ENCODE measurements at regions not wholly inside any gene's neighbourhood (a gene's known extent, or its start where the extent isn't known, plus 50 kb on each side); places are given as distances from the start of the nearest gene placed in this dataset.

DNA sequence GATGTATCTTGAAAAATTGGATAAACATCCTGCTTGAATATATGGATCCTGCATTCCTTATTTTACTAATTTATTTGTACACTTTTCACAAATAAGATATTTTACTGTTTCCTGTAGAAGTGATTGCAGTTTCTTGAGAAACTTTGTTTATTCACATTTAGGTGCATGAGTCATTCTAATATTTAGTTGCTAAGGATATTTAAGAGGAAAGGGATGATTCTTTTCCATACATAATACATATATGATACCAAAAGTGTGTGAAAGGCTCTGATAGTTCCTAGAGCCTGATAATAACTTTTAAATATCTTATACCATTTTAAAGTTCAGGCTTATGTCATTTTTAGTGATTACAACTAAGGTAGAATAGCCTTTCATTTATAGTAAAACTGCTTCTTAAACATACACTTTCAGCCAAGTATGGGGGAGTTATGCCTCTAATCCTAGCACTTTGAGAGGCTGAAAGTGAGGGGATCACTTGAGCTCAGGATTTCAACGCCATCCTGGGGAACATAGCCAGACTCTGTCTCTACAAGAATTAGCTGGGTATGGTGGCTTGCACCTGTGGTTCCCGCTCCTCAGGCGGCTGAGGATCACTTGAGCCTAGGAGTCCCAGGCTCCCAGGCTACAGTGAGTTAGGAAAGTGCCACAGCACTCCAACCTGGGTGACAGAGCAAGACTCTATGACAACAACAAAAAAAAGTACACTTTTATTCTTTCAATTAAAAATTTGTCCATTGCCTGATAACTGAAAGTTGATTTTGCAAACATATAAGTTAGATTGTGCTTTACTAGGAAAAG, 262.6 kb upstream of the LRIG3 start:
- H3K27ac Mint-ChIP-seq, result no peak overlapping the region
- H3K27me3 Mint-ChIP-seq, result no peaks in the 10 kb centered on the region
- H3K36me3 Mint-ChIP-seq, result no peaks in the 10 kb centered on the region
- no peaks in the 10 kb centered on the region for H3K4me1 Mint-ChIP-seq
- H3K9me3 Mint-ChIP-seq, result peaks cover 0 to 4% (median 3%) of the 10 kb centered on the region in 3 donors
- H3K4me3 Mint-ChIP-seq, result no peak overlapping the region

DNA sequence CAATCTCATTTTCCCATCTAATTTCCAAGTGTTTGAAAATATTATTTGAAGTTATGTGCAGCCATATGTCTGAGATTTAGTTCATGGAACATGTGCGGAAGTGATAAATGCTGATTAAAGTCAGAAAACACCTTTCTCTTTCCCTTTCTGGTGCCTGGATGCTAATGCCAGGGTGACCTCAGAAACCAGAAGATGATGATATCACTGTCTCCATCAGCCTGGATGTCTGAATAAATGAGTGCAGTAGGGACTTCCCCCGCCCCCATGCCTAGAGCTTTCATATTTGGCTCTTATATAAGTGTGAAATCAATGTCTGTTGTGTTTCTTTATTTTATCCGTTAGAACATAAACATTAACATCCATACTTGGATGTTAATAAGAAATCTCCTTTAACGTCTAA, 261.9 kb upstream of the LRIG3 start:
- Mint-ChIP-seq H3K27me3 (no peaks in the 10 kb centered on the region), H3K9me3 (peaks cover 3 to 7% (median 4%) of the 10 kb centered on the region in 3 donors), H3K4me1 (no peaks in the 10 kb centered on the region), H3K36me3 (no peaks in the 10 kb centered on the region), H3K4me3 (no peak overlapping the region), H3K27ac (no peak overlapping the region)

DNA sequence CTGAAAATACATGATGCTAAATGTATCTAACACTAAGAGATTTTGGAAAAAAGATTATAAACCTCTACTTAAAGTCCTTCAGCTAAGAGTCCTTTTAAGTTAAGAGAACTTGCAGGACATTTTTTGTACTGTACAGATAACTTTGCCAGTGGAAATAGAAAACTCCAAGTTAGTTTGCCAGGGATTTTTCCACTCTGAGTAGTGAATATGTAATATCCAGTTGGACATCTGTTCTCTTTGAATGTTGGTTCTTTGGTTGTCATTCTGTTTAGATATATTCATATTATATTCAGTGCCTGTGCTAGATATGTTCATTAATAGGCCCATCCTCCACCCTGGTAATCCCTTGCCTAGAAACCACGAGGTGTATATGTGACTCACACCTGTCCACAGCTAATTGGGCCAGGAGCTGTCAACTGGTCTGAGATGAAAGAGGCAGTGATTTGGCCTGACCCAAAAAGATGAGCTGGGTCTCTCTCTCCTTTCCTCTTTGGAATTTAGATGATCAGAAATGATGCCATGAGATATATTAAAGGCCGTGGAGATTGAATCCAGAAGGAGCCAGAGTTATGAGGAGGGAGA, 261.0 kb upstream of the LRIG3 start:
- Mint-ChIP-seq H3K4me3 (no peak overlapping the region), H3K27ac (no peak overlapping the region), H3K9me3 (peaks cover 4 to 7% (median 5%) of the 10 kb centered on the region in 3 donors), H3K36me3 (no peaks in the 10 kb centered on the region), H3K27me3 (no peaks in the 10 kb centered on the region), H3K4me1 (no peaks in the 10 kb centered on the region)

DNA sequence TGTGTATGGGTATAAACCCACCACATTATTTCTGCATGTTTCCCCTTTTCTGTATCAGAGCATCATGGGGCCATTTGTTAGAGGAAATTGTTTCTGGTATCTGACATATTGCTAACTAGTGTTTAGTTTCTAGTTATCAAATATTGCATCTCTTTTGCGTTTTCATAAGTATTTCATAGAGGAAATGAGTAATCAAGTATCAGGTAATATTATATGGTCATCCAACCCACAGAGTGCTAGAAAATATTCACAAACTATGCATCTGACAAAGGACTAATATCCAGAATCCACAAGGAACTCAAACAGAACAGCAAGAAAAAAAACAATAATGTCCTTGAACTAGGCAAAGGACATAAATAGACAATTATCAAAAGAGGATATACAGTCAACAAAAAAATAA, 258.9 kb upstream of the LRIG3 start:
- Mint-ChIP-seq H3K27ac (no peak overlapping the region), H3K36me3 (no peaks in the 10 kb centered on the region), H3K4me1 (no peaks in the 10 kb centered on the region), H3K4me3 (no peak overlapping the region), H3K9me3 (peaks cover 4 to 7% (median 4%) of the 10 kb centered on the region in 3 donors), H3K27me3 (no peaks in the 10 kb centered on the region)

DNA sequence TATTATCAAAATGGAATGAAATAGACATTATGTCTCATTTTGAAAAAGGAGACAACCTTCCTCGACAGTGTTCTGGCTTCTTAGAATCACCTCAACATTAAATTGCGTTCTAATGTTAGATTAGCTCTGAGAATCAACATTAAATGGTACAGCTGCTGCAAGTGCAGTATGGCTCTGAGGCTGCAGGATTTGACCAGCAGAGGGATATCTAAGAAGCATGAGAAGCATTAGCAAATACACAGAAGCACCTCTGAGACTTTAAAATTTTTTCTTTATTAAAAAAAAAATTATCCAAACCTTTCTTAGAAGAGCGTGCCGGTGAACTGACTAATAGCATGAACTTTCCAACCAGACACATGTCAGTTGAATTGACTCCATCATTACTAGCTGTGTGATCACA, 253.4 kb upstream of the LRIG3 start:
- H3K4me3 Mint-ChIP-seq, result no peak overlapping the region
- H3K36me3 Mint-ChIP-seq, result no peaks in the 10 kb centered on the region
- H3K27me3 Mint-ChIP-seq, result no peaks in the 10 kb centered on the region
- peaks cover 0 to 7% (median 4%) of the 10 kb centered on the region in 3 donors for H3K9me3 Mint-ChIP-seq
- no peaks in the 10 kb centered on the region for H3K4me1 Mint-ChIP-seq
- H3K27ac Mint-ChIP-seq, result no peak overlapping the region

DNA sequence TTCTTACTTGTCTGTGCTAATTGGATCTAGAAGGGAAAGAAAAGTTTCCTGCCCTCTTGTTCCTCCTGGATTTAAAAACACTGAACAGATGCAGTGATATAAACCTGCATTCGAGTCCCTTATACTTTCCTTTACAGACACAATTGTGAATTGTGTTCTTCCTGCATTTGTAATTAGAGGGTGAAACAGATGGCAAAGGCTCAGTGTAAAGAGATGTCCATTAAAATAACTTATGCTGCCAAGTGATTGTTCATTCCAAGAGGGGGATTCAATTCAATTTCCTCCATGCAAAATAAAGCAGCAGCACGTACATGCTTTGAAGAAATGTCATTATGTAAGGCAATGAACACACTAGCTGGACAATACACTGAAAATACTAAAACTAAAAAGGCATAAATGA, 248.3 kb upstream of the LRIG3 start:
- Mint-ChIP-seq H3K9me3 (no peaks in the 10 kb centered on the region), H3K27me3 (no peaks in the 10 kb centered on the region), H3K4me3 (no peak overlapping the region), H3K4me1 (no peaks in the 10 kb centered on the region), H3K27ac (no peak overlapping the region), H3K36me3 (no peaks in the 10 kb centered on the region)

DNA sequence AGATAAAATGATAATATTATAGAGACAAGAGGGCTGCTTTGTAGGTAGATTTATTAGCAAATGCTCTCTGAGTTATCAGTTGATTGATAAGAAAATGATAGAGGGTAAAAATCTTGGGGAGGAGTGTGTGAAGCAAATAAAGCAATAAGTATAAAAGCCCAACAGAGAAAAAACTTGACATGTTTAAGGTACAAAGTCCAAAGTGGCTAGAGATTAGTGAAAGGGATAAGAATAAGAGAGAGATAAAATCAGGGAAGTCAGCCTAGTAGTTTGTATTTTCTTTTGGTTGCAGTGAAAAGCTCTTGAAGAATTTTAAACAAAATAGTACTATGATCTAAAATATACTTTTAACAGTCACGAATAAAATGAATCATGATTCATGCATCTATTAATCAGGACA, 246.2 kb upstream of the LRIG3 start:
- Mint-ChIP-seq H3K27ac (no peak overlapping the region), H3K9me3 (peaks cover 0 to 2% (median 0%) of the 10 kb centered on the region in 3 donors), H3K4me1 (no peaks in the 10 kb centered on the region), H3K4me3 (no peak overlapping the region), H3K27me3 (no peaks in the 10 kb centered on the region), H3K36me3 (no peaks in the 10 kb centered on the region)

DNA sequence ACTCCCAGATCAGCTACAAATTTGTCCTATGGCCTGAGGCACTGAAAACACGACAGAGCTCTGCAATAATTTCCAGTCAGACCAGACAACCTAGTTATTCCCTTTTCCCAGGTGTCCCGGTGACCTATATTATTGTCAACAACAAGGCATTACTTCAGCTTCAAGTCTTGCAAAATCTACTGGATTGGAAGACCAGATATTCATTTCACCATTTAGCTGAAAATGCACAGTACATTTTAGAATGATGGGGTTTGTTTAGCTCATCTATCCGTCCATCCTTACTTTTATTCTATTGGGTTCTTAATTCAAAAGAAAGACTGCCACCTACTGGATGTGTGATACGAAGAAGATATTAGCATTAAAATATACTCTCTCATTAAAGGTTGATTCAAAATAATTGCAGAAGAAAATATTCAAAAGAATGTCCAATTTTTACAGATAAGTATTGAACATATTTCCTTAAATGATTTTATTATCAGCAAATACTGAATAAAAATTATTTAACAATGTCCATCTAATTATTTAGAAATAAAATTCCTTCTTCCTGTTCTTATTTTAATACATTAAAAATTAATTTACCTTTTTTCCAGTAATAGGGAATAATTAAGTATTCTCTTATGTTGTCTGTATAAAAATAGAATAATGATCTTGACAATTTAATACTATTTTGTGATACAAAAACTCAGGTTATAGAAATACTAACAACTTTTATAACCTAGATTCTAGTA, 244.9 kb upstream of the LRIG3 start:
- H3K4me3 Mint-ChIP-seq, result no peak overlapping the region
- H3K4me1 Mint-ChIP-seq, result no peaks in the 10 kb centered on the region
- H3K36me3 Mint-ChIP-seq, result no peaks in the 10 kb centered on the region
- peaks cover 0 to 2% (median 0%) of the 10 kb centered on the region in 3 donors for H3K9me3 Mint-ChIP-seq
- H3K27ac Mint-ChIP-seq, result no peak overlapping the region
- no peaks in the 10 kb centered on the region for H3K27me3 Mint-ChIP-seq

DNA sequence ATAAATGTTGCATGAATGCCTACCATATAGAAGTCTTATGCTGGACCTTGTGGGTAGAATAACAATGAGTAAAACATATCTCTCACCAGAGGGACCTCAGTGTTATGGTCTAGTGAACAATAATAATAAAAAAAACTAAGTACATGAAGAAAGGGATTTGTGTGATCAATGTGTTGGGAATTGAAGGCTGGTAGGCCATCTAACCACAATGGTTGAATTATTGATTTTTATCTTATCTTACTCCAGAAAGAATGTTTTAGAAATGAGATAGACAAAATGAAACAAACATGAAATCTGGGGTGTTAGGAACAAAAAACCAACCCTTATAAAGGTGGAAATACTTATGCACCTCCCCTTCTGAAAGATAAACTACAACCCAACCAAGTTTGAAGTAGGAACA, 243.9 kb upstream of the LRIG3 start:
- no peak overlapping the region for H3K27ac Mint-ChIP-seq
- H3K27me3 Mint-ChIP-seq, result no peaks in the 10 kb centered on the region
- H3K36me3 Mint-ChIP-seq, result no peaks in the 10 kb centered on the region
- peaks cover 0 to 2% (median 0%) of the 10 kb centered on the region in 3 donors for H3K9me3 Mint-ChIP-seq
- H3K4me1 Mint-ChIP-seq, result no peaks in the 10 kb centered on the region
- H3K4me3 Mint-ChIP-seq, result no peak overlapping the region

DNA sequence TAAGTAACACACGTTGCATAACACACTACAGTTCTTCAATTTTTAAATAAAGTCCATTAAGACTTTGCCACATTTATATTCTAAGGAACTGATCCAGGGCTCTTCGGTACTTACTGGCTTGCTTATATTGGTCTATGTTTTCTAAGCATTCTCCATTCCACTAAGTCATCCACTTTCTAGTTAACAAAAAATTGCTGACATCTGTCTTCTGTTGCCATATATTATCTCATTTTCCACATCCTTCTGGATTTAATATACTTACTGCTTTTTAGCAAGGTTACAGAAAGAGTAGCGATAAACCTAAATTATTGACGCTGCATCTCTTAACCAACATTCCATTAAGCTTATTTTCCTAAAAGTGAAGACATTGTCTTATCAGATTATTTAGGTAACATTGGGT, 238.4 kb upstream of the LRIG3 start:
- Mint-ChIP-seq H3K27me3 (no peaks in the 10 kb centered on the region), H3K9me3 (peaks cover 2 to 12% (median 3%) of the 10 kb centered on the region in 3 donors), H3K36me3 (no peaks in the 10 kb centered on the region), H3K27ac (no peak overlapping the region), H3K4me1 (no peaks in the 10 kb centered on the region), H3K4me3 (no peak overlapping the region)

DNA sequence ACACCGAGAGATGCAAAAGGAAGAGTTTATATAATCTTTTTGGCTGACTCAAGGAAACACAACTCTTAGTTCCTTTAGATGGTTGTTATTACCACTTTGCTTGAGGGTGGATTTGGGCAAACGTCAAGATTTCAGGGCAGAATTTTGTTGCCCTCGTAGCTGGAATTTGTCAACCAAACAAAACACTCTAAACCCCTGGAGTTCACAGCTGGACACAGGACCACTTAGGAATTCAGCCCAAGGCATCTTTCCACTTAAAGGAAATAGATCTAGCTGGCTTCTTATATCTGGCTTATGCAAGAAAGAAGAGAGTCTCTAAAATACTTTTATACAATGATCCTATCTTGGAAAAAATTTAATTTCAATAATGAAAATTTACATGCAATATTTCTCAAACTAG, 237.8 kb upstream of the LRIG3 start:
- Mint-ChIP-seq H3K27ac (no peak overlapping the region), H3K27me3 (no peaks in the 10 kb centered on the region), H3K9me3 (peaks cover 2 to 12% (median 3%) of the 10 kb centered on the region in 3 donors), H3K36me3 (no peaks in the 10 kb centered on the region), H3K4me3 (no peak overlapping the region), H3K4me1 (no peaks in the 10 kb centered on the region)

DNA sequence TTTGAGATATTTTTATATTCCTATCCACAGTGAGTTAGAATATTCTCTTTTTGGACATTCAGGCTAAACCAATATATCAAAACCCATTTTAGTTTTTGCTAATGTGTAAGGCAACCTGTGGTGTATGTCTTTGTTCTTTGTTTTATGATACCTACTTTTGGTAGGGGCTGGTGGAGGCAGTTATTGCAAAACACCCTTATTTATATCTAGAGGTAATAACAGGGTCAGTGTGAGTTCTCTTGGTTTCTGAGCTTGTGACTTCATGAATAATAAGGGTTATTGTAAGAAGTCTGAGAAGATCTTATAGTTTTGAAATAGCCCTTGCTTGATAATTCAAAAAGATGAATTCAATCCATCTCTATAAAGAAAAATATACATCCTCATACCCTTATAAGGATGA, 235.1 kb upstream of the LRIG3 start:
- Mint-ChIP-seq H3K9me3 (peaks cover 1 to 12% (median 2%) of the 10 kb centered on the region in 3 donors), H3K4me1 (no peaks in the 10 kb centered on the region), H3K36me3 (no peaks in the 10 kb centered on the region), H3K27ac (no peak overlapping the region), H3K4me3 (no peak overlapping the region), H3K27me3 (no peaks in the 10 kb centered on the region)

DNA sequence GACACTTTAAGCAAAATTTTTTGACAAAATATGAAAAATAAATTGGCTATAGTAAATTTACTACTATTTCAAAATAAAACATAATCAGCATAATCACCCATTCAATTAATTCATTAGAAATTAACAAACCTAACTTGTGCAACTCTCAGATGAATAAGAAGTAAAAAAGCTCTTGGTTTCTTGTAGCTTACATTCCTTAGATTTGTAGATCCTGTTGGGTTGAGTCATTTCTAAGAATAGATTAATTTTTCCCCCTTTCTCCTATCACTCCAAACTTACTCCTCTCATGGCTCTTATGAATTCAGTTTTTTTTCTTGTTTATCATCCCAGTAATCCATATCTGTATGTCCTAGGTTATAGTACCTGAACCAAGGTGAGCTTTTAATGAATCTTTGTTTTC, 230.9 kb upstream of the LRIG3 start:
- Mint-ChIP-seq H3K27ac (no peak overlapping the region), H3K4me1 (peaks cover 0 to 1% (median 0%) of the 10 kb centered on the region in 3 donors), H3K9me3 (peaks cover 0 to 4% (median 3%) of the 10 kb centered on the region in 3 donors), H3K4me3 (no peak overlapping the region), H3K36me3 (no peaks in the 10 kb centered on the region), H3K27me3 (no peaks in the 10 kb centered on the region)

DNA sequence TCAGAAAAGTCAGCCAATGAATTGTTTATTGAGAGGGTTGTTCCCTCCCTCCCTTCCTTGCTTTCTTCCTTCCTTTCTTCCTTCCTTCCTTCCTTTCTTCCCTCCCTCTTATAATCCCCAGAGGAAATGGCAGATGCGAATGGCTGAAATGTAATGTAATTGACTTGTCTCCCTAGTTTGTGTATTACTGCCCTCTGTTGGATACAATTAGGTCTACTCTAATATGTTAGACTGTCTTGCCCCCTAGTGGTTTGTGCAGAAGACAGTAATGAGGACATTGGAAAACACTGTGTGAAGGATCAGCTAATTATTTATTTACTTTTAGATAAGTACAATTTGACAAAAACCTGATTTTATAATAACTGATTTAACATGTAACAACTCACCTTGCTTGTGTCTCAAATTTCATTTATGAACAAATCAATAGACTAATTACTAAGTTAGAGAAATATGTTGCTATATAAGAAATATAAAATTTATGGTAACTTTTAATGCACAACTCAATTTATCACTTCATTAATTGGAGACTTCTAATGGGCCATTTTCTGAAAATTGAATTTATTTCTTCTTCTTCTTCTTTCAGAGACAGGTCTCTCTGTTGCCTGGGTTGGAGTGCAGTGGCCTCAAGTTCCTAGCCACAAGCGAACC, 229.8 kb upstream of the LRIG3 start:
- no peak overlapping the region for H3K27ac Mint-ChIP-seq
- no peak overlapping the region for H3K4me3 Mint-ChIP-seq
- no peaks in the 10 kb centered on the region for H3K27me3 Mint-ChIP-seq
- peaks cover 0 to 1% (median 0%) of the 10 kb centered on the region in 3 donors for H3K4me1 Mint-ChIP-seq
- peaks cover 0 to 4% (median 3%) of the 10 kb centered on the region in 3 donors for H3K9me3 Mint-ChIP-seq
- H3K36me3 Mint-ChIP-seq, result no peaks in the 10 kb centered on the region

DNA sequence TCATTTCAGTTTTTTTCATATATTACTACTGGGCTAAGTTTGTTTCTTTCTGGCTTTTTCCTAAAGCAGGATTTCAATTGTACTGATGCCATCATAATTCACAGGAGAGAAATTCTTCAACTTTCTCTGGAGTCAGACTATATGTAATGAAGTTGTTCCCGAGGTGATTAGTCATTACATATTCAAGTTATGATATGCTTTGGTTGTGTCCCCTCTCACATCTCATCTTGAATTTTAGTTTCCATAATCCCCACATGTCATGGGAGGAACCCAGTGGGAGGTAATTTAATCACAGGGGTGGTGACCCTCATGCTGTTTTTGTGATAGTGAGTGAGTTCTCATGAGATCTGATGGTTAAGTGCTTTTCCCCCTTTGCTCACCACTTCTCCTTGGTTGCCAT, 227.5 kb upstream of the LRIG3 start:
- H3K4me1 Mint-ChIP-seq, result peaks cover 0 to 1% (median 0%) of the 10 kb centered on the region in 3 donors
- H3K27me3 Mint-ChIP-seq, result no peaks in the 10 kb centered on the region
- no peak overlapping the region for H3K4me3 Mint-ChIP-seq
- H3K9me3 Mint-ChIP-seq, result peaks cover 0 to 3% (median 2%) of the 10 kb centered on the region in 3 donors
- H3K27ac Mint-ChIP-seq, result no peak overlapping the region
- H3K36me3 Mint-ChIP-seq, result no peaks in the 10 kb centered on the region

All from IgD-negative memory B cell (primary cell).